SH-SY5Y (cell line): ENCODE measurements at regions not wholly inside any gene's neighbourhood (a gene's known extent, or its start where the extent isn't known, plus 50 kb on each side); places are given as distances from the start of the nearest gene placed in this dataset.
A peak's percentile ranks its signal among the peaks of the same experiment; 100 is the strongest.

Experiments used
- GATA2 ChIP-seq: IDR thresholded peaks from 2 replicates; pipeline ENCODE4 v1.6.1; 2011; ENCODE audit warnings: mild to moderate bottlenecking, low read depth, low read length
- GATA3 ChIP-seq: IDR thresholded peaks from 2 replicates; pipeline ENCODE4 v1.6.1; 2011; ENCODE audit warnings: low read depth, mild to moderate bottlenecking, low read length, moderate library complexity

GRCh38 chr4:157978680-157979361, 194.0 kb downstream of the GASK1B start:
- peak; percentile 24; the same call in 1 of the 2 replicates for TF ChIP-seq GATA2
- no peak for TF ChIP-seq GATA3
